ENCODE measurements at regions not wholly inside any gene's neighbourhood (a gene's known extent, or its start where the extent isn't known, plus 50 kb on each side); places are given as distances from the start of the nearest gene placed in this dataset.

DNA sequence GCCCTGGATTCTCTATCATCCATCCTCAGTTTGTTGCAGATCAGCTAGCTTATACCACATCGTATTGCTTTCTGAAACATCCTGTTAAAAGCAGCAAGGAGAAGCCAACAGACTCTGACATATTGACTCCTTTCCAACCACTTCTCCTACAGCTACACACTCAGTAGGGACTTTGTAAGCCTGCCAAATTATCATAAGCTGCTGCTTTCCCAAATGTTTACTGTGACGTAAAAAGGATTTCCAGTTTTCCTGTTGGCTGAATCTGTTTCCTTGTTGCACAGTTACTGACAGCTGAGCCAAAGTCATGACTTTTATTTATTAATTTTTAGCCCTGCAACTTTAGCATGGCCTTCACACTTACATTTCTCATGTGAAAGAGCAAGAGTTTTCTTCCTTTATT is 294.3 kb downstream of the KCNJ3 start:
- H4K20me1 ChIP-seq (ENCODE audit: insufficient read depth) = no peaks in the 10 kb centered on the region
- no peak overlapping the region for H3K4me3 ChIP-seq (ENCODE audit: low read depth in 2 of 2, low read length in 1 of 2)
- 20% methylated on average over 2 of the region's 2 CpGs for WGBS (ENCODE audit: low lambda C conversion rate)
- no peaks in the 10 kb centered on the region for H3K27me3 ChIP-seq (ENCODE audit: insufficient read depth)
- no peak for DNase-seq
- H3K4me1 ChIP-seq (ENCODE audit: control insufficient read depth in 1 of 2, insufficient read depth in 2 of 2, low read depth in 1 of 2, low read length in 1 of 2) = no peaks in the 10 kb centered on the region
- H3K9ac ChIP-seq = no peak overlapping the region
- CTCF ChIA-PET = no interaction called here
- TF ChIP-seq FOXM1 (IDR thresholded peaks at IDR 0.05; ENCODE audit: low read depth) = no peak
- no peak for TF ChIP-seq RAD21 (IDR thresholded peaks at IDR 0.05; ENCODE audit: low read length)
- TF ChIP-seq ELF1 (IDR thresholded peaks at IDR 0.05) = no peak
- TF ChIP-seq ZBTB33 (IDR thresholded peaks at IDR 0.05; ENCODE audit: borderline replicate concordance, low read depth) = no peak
- TF ChIP-seq FOXJ3 (CRISPR knock-in tag; IDR thresholded peaks at IDR 0.05) = no peak
- no peak for TF ChIP-seq SMC3 (IDR thresholded peaks at IDR 0.05; ENCODE audit: low read depth, low read length)
- TF ChIP-seq RFX5 (IDR thresholded peaks at IDR 0.05; ENCODE audit: low read length) = no peak
- no peak for TF ChIP-seq IRF3 (IDR thresholded peaks at IDR 0.05; ENCODE audit: low read depth, low read length)
- TF ChIP-seq NFIC (IDR thresholded peaks at IDR 0.05; ENCODE audit: borderline replicate concordance) = no peak
- no peak for TF ChIP-seq MEF2A (IDR thresholded peaks at IDR 0.05; ENCODE audit: borderline replicate concordance, low read depth)
- no peak for TF ChIP-seq CTCF (IDR thresholded peaks at IDR 0.05)
- H3K9me3 ChIP-seq = no peaks in the 10 kb centered on the region
- H3K9me2 ChIP-seq = no peaks in the 10 kb centered on the region
- H3K27ac ChIP-seq (ENCODE audit: low read depth in 2 of 2, low read length in 1 of 2) = no peak overlapping the region
- H3K79me2 ChIP-seq (ENCODE audit: insufficient read depth) = no peaks in the 10 kb centered on the region
- H3K36me3 ChIP-seq (replicated peaks in 1 of 2; ENCODE audit: control insufficient read depth in 1 of 2, insufficient read depth in 2 of 2, low read length in 1 of 2) = no peaks in the 10 kb centered on the region
- POLR2A ChIA-PET = no interaction called here
- H2AFZ ChIP-seq (ENCODE audit: low read depth) = no peak overlapping the region
- H3F3A ChIP-seq (replicated peaks; ENCODE audit: insufficient read depth) = no peaks in the 10 kb centered on the region
- H3K4me2 ChIP-seq = no peak overlapping the region

GRCh38 chr2:154978710-154979109 is 280.2 kb downstream of the KCNJ3 start:
- Histone ChIP-seq H3K36me3 (replicated peaks in 1 of 2; ENCODE audit: control insufficient read depth in 1 of 2, insufficient read depth in 2 of 2, low read length in 1 of 2) (no peaks in the 10 kb centered on the region), H3K4me2 (no peak overlapping the region), H3K9me3 (no peaks in the 10 kb centered on the region), H3K79me2 (ENCODE audit: insufficient read depth) (no peaks in the 10 kb centered on the region), H3F3A (replicated peaks; ENCODE audit: insufficient read depth) (no peaks in the 10 kb centered on the region), H2AFZ (ENCODE audit: low read depth) (no peak overlapping the region), H3K4me3 (ENCODE audit: low read depth in 2 of 2, low read length in 1 of 2) (no peak overlapping the region), H3K9ac (no peak overlapping the region), H3K27me3 (ENCODE audit: insufficient read depth) (no peaks in the 10 kb centered on the region), H4K20me1 (ENCODE audit: insufficient read depth) (no peaks in the 10 kb centered on the region), H3K4me1 (ENCODE audit: control insufficient read depth in 1 of 2, insufficient read depth in 2 of 2, low read depth in 1 of 2, low read length in 1 of 2) (no peaks in the 10 kb centered on the region; a peak in 1 of 4 replicates), H3K27ac (ENCODE audit: low read depth in 2 of 2, low read length in 1 of 2) (no peak overlapping the region), H3K9me2 (no peaks in the 10 kb centered on the region)
- no peak for TF ChIP-seq FOXM1 (IDR thresholded peaks at IDR 0.05; ENCODE audit: low read depth)
- TF ChIP-seq MXI1 (IDR thresholded peaks at IDR 0.05; ENCODE audit: low read depth, low read length) = no peak
- TF ChIP-seq GABPA (IDR thresholded peaks at IDR 0.05; ENCODE audit: low read depth) = no peak
- TF ChIP-seq, protein P1, sequence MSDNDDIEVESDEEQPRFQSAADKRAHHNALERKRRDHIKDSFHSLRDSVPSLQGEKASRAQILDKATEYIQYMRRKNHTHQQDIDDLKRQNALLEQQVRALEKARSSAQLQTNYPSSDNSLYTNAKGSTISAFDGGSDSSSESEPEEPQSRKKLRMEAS (IDR thresholded peaks at IDR 0.05; ENCODE audit: low read depth) = no peak
- no peak for TF ChIP-seq NFIC (IDR thresholded peaks at IDR 0.05; ENCODE audit: borderline replicate concordance)
- TF ChIP-seq CTCF (IDR thresholded peaks at IDR 0.05) = no peak
- ChIA-PET CTCF (no interaction called here), POLR2A (no interaction called here)
- no peak for DNase-seq
- WGBS (ENCODE audit: low lambda C conversion rate) = 19% methylated on average over 3 of the region's 3 CpGs
